T-helper 1 cell treated with Interleukin-12 subunit alpha and Interleukin-12 subunit beta and Interleukin-4 antibody, amounts not matched to agents 30 ng/mL and 1 ng/mL, for 36 hours (primary cell): ENCODE measurements at regions not wholly inside any gene's neighbourhood (a gene's known extent, or its start where the extent isn't known, plus 50 kb on each side); places are given as distances from the start of the nearest gene placed in this dataset.
"Not testable (repeated sequence)": the region's sequence is repeated elsewhere in the genome, so short reads cannot be mapped to it uniquely, and the experiment has no call there.

Source experiments
- intact Hi-C: fragments of 100-400 bp; cut with micrococcal nuclease; formaldehyde crosslinking; loops from one replicate; pipeline ENCODE4 v1.15.1; 2024

GRCh38 chr4:114286262-114286810 lies 306.9 kb upstream of the ARSJ start:
- intact Hi-C loops, result no loop called here

GRCh38 chr4:114287079-114287696 lies 307.7 kb upstream of the ARSJ start:
- intact Hi-C loops, result no loop called here

- intact Hi-C loops, result no loop called here
Measured at GRCh38 chr4:114296126-114296525, 302.5 kb upstream of the UGT8 start.

- intact Hi-C loops, result no loop called here
Measured at GRCh38 chr4:114302472-114302871, 296.1 kb upstream of the UGT8 start.

- intact Hi-C loops, result no loop called here
Measured at GRCh38 chr4:114304046-114304445, 294.6 kb upstream of the UGT8 start.

- intact Hi-C loops, result no loop called here
Measured at GRCh38 chr4:114304567-114304966, 294.0 kb upstream of the UGT8 start.

- intact Hi-C loops, result no loop called here
Measured at GRCh38 chr4:114306946-114307345, 291.7 kb upstream of the UGT8 start.

- intact Hi-C loops, result no loop called here
Measured at GRCh38 chr4:114310296-114310925, 288.2 kb upstream of the UGT8 start.

- intact Hi-C loops, result no loop called here
Measured at GRCh38 chr4:114311787-114312186, 286.8 kb upstream of the UGT8 start.

GRCh38 chr4:114312338-114312737 lies 286.3 kb upstream of the UGT8 start:
- intact Hi-C loops, result no loop called here

GRCh38 chr4:114316789-114317188 lies 281.8 kb upstream of the UGT8 start:
- intact Hi-C loops, result no loop called here

- intact Hi-C loops, result no loop called here
Measured at GRCh38 chr4:114317564-114317963, 281.0 kb upstream of the UGT8 start.

GRCh38 chr4:114318309-114318708 lies 280.3 kb upstream of the UGT8 start:
- intact Hi-C loops, result no loop called here

GRCh38 chr4:114320126-114320525 lies 278.5 kb upstream of the UGT8 start:
- intact Hi-C loops, result no loop called here

GRCh38 chr4:114321366-114321765 lies 277.2 kb upstream of the UGT8 start:
- intact Hi-C loops, result no loop called here

GRCh38 chr4:114323841-114324240 lies 274.8 kb upstream of the UGT8 start:
- intact Hi-C loops, result no loop called here

GRCh38 chr4:114326358-114326757 lies 272.2 kb upstream of the UGT8 start:
- intact Hi-C loops, result no loop called here

GRCh38 chr4:114332119-114332518 lies 266.5 kb upstream of the UGT8 start:
- intact Hi-C loops, result no loop called here

- intact Hi-C loops, result not testable (repeated sequence)
Measured at GRCh38 chr4:114334363-114334762, 264.2 kb upstream of the UGT8 start.

- intact Hi-C loops, result no loop called here
Measured at GRCh38 chr4:114334884-114335330, 263.7 kb upstream of the UGT8 start.

- intact Hi-C loops, result no loop called here
Measured at GRCh38 chr4:114335339-114335738, 263.3 kb upstream of the UGT8 start.

- intact Hi-C loops, result no loop called here
Measured at GRCh38 chr4:114343015-114343414, 255.6 kb upstream of the UGT8 start.
